Lower leg skin (tissue), 4 donors: ENCODE measurements at regions not wholly inside any gene's neighbourhood (a gene's known extent, or its start where the extent isn't known, plus 50 kb on each side); places are given as distances from the start of the nearest gene placed in this dataset.

Experiments used
- DNase-seq, 2 donors: peaks; one replicate each; pipeline ENCODE4 v3.0.0-alpha.2; 2019; ENCODE audit warnings: low spot score in 2 of 2
- H3K4me3 ChIP-seq: fragments of 200-600 bp; sonication (generic); 2 replicates; pipeline ENCODE4 v1.5.1; 2017; ENCODE audit warnings: mild to moderate bottlenecking, low read depth; ENCODE audit not compliant: poor library complexity, severe bottlenecking
- POLR2A ChIP-seq, 2 donors: fragments of 450-650 bp; IDR thresholded peaks; one replicate each; pipeline ENCODE4 v1.6.1; 2016 to 2017; ENCODE audit warnings: antibody characterized with exemption in 2 of 2, mild to moderate bottlenecking in 1 of 2, moderate library complexity in 1 of 2
- WGBS, 2 donors: methylation state at CpG; one replicate each; pipeline ENCODE4 v1.1.5; 2018; 5-methylcytosine and 5-hydroxymethylcytosine counted together
- intact Hi-C: fragments of 100-400 bp; cut with DNase I; formaldehyde crosslinking; loops from one replicate; pipeline ENCODE4 v1.15.0; 2023; ENCODE audit warnings: low total_unique reads
- TF ChIP-seq, protein P1 (sequence below), 3 donors: fragments of 450-650 bp; IDR thresholded peaks; one replicate each; pipeline ENCODE4 v1.5.1; 2016; ENCODE audit warnings: antibody characterized with exemption in 3 of 3, mild to moderate bottlenecking in 3 of 3, moderate library complexity in 2 of 3

- DNase-seq, result no peak
Observed at GRCh38 chr10:108249940-108250339, 1085.4 kb upstream of the SORCS1 start.

GRCh38 chr10:108244443-108245228, 1080.1 kb upstream of the SORCS1 start:
- TF ChIP-seq, protein P1, sequence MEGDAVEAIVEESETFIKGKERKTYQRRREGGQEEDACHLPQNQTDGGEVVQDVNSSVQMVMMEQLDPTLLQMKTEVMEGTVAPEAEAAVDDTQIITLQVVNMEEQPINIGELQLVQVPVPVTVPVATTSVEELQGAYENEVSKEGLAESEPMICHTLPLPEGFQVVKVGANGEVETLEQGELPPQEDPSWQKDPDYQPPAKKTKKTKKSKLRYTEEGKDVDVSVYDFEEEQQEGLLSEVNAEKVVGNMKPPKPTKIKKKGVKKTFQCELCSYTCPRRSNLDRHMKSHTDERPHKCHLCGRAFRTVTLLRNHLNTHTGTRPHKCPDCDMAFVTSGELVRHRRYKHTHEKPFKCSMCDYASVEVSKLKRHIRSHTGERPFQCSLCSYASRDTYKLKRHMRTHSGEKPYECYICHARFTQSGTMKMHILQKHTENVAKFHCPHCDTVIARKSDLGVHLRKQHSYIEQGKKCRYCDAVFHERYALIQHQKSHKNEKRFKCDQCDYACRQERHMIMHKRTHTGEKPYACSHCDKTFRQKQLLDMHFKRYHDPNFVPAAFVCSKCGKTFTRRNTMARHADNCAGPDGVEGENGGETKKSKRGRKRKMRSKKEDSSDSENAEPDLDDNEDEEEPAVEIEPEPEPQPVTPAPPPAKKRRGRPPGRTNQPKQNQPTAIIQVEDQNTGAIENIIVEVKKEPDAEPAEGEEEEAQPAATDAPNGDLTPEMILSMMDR (IDR thresholded peaks at IDR 0.05), result no peak
- TF ChIP-seq POLR2A (IDR thresholded peaks at IDR 0.05), result no peak
- no peak overlapping the region for H3K4me3 ChIP-seq
- DNase-seq, result no peak
- WGBS, 2 donors, result 85 to 88% methylated on average over 9 of the region's 9 CpGs
- intact Hi-C loops, result no loop called here

More at GRCh38 chr10:108249940-108250339, 1085.4 kb upstream of the SORCS1 start:
- 78 to 86% methylated on average over 3 of the region's 3 CpGs for WGBS, 2 donors
- no peak overlapping the region for H3K4me3 ChIP-seq
- no peak for TF ChIP-seq POLR2A (IDR thresholded peaks at IDR 0.05)
- TF ChIP-seq, protein P1 (IDR thresholded peaks at IDR 0.05), result no peak
- intact Hi-C loops, result no loop called here

DNA sequence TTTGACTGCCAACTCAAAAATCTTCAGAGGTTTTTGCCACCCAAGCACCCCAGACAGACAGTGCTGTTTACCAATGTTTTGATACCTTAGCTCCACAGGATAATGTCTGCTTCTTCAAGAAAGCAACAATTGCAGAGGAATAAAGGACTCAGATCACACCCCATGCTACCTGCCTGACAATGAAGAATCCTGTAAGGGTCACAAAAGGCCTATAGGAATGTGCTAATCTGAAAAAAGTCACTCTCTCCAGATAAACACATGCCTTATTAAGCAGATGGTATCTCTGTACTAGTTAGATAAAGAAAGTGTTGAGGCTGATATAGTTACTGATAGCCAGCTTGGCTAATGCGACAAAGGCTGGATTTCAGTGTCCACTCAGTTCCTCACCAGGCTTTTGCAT, 1076.7 kb upstream of the SORCS1 start:
- intact Hi-C loops, result no loop called here
- H3K4me3 ChIP-seq, result no peak overlapping the region
- TF ChIP-seq, protein P1 (IDR thresholded peaks at IDR 0.05), result no peak
- TF ChIP-seq POLR2A (IDR thresholded peaks at IDR 0.05), result no peak
- DNase-seq, result no peak
- 80 to 92% methylated on average over 1 of the region's 1 CpG for WGBS, 2 donors

- intact Hi-C loops, result no loop called here
- WGBS, 2 donors, result 29 to 48% methylated on average over 1 of the region's 1 CpG
- TF ChIP-seq POLR2A (IDR thresholded peaks at IDR 0.05), result no peak
- no peak overlapping the region for H3K4me3 ChIP-seq
- DNase-seq, result no peak
Observed at GRCh38 chr10:108238261-108238660, 1073.8 kb upstream of the SORCS1 start.

- 78 to 79% methylated on average over 5 of the region's 5 CpGs for WGBS, 2 donors
- no peak for DNase-seq
- TF ChIP-seq POLR2A (IDR thresholded peaks at IDR 0.05), result no peak
- TF ChIP-seq, protein P1 (IDR thresholded peaks at IDR 0.05), result no peak
- intact Hi-C loops, result no loop called here
- H3K4me3 ChIP-seq, result no peak overlapping the region
Observed at GRCh38 chr10:108230478-108231170, 1066.1 kb upstream of the SORCS1 start.

- no peak for DNase-seq
- no peak overlapping the region for H3K4me3 ChIP-seq
- WGBS, 2 donors, result 94 to 95% methylated on average over 2 of the region's 2 CpGs
- intact Hi-C loops, result no loop called here
- TF ChIP-seq POLR2A (IDR thresholded peaks at IDR 0.05), result no peak
- TF ChIP-seq, protein P1 (IDR thresholded peaks at IDR 0.05), result no peak
Observed at GRCh38 chr10:108208732-108209131, 1044.2 kb upstream of the SORCS1 start.
